AG09319 (cell line): ENCODE measurements at regions not wholly inside any gene's neighbourhood (a gene's known extent, or its start where the extent isn't known, plus 50 kb on each side); places are given as distances from the start of the nearest gene placed in this dataset.
A peak's percentile ranks its signal among the peaks of the same experiment; 100 is the strongest.

Experiments used
- DNase-seq: peaks from one replicate; pipeline ENCODE4 v3.0.0-alpha.2; 2010; ENCODE audit warnings: low read depth; ENCODE audit errors: extremely low read depth
- TF ChIP-seq, protein P1 (sequence below): IDR thresholded peaks from 2 replicates; pipeline ENCODE4 v1.5.1; 2011; ENCODE audit warnings: low read depth, mild to moderate bottlenecking, inconsistent platforms, low read length, moderate library complexity

DNA sequence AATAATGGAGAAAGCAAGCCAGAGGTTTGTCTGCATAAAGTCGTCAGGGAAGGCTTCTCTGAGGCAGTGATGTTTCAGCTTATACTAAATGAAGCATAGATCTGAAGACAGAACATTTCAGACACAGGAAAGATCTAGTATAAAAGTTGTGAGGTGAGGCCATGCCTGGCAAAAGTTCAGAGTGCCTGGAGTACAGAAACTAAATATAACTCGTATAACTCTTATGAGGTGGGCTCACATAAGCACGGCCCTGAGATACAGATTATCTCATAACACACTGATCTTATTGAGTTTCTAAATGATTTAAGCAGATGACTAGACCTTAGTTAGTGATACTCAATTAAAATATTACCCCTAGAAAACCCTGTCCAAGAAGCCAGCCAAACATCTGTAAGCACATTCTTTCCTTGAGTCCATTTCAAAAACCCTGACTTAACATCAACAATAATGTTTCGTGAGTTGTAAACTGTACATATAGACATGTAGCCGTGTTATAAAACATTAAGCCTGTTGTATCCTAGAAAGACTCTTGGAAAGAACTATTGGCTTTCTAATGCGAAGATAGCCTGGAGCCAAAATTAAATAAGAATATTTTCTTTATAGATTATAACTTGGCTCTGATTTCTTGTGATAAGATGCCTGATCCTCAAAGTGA lies 667.6 kb downstream of the TENT5A start:
- no peak for DNase-seq
- TF ChIP-seq, protein P1, sequence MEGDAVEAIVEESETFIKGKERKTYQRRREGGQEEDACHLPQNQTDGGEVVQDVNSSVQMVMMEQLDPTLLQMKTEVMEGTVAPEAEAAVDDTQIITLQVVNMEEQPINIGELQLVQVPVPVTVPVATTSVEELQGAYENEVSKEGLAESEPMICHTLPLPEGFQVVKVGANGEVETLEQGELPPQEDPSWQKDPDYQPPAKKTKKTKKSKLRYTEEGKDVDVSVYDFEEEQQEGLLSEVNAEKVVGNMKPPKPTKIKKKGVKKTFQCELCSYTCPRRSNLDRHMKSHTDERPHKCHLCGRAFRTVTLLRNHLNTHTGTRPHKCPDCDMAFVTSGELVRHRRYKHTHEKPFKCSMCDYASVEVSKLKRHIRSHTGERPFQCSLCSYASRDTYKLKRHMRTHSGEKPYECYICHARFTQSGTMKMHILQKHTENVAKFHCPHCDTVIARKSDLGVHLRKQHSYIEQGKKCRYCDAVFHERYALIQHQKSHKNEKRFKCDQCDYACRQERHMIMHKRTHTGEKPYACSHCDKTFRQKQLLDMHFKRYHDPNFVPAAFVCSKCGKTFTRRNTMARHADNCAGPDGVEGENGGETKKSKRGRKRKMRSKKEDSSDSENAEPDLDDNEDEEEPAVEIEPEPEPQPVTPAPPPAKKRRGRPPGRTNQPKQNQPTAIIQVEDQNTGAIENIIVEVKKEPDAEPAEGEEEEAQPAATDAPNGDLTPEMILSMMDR, result no peak

DNA sequence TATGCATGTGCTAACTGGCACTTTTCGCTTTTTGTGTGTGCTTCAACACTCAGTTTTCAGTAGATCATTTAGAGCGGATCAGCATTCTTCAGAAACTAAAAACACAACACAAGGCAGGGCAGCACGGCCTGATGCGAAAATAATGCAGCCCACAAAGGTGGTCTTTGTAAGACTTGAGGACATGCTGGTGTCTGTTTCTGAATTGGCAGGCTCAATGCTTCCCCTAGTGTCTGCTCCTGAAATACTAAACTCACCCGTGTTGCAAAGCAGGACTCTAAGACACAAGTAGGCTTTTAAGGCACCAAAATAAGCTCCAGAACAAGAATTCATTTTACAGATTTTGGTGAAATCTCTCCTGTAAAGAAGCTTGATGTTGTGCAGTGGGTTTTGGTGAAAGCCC lies 676.5 kb downstream of the TENT5A start:
- no peak for DNase-seq
- TF ChIP-seq, protein P1, result peak; percentile 52

DNA sequence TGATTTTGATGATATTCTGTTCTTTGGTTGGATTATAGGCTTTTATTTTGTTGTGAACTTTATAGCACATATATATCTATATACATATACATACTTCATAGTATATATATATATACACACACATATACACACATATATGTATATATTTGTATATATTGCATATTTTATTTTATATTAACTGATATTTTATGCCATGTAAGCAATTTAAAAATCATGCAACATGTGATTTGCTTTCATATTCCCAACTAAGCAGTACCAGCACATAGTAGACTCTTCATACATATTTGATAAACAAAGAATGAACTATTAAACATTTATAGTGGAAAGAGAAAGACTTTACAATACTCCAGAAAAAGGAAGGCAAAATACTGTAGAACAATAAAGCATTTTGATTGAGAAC lies 679.2 kb downstream of the TENT5A start:
- TF ChIP-seq, protein P1, result no peak
- DNase-seq, result no peak

DNA sequence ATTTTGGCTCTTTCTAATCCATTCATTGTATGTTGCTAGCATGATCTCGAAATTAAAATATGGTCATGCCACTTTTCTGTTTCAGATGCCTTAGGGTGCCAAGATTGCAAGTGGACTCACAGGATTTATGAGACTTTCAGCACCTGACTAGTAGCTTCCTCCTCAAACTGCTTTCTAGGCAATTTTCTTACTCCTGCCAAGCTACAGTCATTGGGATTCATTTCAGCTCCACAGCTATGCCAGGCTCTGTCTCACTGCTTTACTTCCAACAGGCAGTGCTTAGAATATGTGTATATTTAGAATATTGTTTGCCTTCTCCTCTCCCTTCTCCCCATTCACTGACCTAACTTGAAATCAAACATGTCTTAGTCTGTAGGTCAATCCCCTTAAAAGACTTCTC lies 681.4 kb downstream of the TENT5A start:
- TF ChIP-seq, protein P1, result no peak
- DNase-seq, result no peak

DNA sequence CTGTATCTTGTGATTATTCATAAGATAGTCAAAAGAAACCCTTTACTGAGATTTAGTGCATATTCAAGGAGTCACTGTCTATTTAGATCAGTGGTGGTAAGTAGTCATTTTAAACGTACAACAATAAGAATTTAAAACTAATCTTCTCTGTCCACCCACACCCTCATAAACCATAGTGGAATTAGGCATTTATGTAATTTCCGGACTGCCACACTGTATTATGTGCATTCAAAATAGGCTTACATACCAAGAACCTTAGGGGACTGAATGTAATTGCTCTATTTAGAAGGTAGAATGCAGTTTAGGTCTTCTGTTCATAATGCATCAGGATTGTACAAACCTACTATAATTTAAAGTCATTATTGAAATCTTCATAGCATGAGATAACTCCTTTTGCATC lies 685.4 kb downstream of the TENT5A start:
- DNase-seq, result no peak
- TF ChIP-seq, protein P1, result no peak

DNA sequence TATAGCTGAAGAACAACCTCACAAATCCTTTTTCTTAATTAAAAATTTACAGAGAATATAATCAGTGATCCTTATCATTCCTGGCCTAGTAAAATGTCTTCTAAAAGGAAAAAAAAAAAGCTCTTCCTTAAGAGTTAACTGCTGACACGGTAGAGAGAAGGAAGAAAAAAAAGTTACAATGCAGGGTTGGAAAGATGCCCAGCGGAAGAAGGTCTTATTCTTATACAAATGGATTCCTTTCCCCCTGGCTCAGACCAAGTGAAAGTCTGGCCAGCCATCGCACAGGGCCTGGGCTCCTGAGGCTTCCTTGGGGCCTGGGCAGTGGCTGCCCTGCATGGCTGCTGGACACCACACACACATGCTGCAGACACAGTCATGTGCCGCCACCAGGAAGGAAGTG lies 688.6 kb downstream of the TENT5A start:
- TF ChIP-seq, protein P1, result no peak
- no peak for DNase-seq

DNA sequence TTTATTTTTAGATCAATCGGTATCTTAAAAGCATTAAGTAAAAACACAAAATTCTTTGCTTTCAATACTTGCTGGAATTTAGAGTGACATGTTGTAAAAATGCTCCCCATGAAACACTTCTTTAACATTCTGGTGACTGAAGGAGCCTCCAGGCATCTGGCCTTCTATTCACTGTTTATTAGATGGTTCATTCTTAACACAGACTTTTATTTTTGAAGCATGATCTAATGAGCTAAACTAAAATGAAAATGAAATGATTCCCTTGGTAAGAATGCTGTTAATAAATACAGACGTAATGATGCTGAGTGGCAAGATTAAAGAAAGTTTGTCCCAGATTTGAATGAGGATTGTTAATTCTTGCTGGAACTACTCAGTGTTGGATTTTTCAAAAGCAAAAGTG lies 698.4 kb downstream of the TENT5A start:
- TF ChIP-seq, protein P1, result no peak
- no peak for DNase-seq
